ENCODE measurements at regions not wholly inside any gene's neighbourhood (a gene's known extent, or its start where the extent isn't known, plus 50 kb on each side); places are given as distances from the start of the nearest gene placed in this dataset.
A peak's percentile ranks its signal among the peaks of the same experiment; 100 is the strongest.

DNA sequence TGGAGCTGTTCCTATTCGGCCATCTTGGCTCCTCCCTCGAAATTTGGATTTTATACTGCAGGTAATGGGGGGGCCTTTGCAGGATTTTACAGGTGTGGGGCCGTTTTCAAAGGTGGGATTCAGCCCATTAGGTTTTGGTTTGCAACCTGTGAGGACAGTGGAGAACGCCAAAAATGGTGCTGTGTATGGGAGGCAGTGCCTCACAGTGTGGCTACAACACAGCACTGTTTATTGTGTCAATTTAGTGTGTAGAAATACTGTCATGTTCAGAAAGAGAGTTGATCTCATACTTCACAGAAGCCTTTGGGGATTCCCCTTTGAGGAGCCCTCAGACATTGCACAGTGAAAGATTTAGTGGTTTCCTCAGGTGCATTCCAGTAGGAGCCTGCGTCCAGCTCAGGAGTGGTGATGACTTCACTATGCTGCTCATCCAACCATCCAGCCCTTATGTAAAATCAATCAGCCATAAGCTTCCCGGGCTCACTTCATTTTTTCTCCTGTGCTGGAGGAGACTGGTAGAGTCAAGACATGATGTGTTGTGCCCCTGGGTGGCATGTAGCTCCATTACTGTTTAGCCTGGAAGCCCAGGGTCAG, 92.7 kb upstream of the PRMT8 start:
- no peak for DNase-seq (ENCODE audit: low spot score, unreplicated experiment)
- Mint-ChIP-seq H3K4me3 (ENCODE audit: low read depth) (peak overlapping the region; percentile 70), H3K27me3 (no peaks in the 10 kb centered on the region), H3K27ac (peak overlapping the region; percentile 88), H3K9me3 (ENCODE audit: low read depth) (peaks cover 40% of the 10 kb centered on the region), H3K36me3 (ENCODE audit: insufficient read depth) (peaks cover 3% of the 10 kb centered on the region), H3K4me1 (ENCODE audit: low read depth) (no peaks in the 10 kb centered on the region)
- TF ChIP-seq, protein P1, sequence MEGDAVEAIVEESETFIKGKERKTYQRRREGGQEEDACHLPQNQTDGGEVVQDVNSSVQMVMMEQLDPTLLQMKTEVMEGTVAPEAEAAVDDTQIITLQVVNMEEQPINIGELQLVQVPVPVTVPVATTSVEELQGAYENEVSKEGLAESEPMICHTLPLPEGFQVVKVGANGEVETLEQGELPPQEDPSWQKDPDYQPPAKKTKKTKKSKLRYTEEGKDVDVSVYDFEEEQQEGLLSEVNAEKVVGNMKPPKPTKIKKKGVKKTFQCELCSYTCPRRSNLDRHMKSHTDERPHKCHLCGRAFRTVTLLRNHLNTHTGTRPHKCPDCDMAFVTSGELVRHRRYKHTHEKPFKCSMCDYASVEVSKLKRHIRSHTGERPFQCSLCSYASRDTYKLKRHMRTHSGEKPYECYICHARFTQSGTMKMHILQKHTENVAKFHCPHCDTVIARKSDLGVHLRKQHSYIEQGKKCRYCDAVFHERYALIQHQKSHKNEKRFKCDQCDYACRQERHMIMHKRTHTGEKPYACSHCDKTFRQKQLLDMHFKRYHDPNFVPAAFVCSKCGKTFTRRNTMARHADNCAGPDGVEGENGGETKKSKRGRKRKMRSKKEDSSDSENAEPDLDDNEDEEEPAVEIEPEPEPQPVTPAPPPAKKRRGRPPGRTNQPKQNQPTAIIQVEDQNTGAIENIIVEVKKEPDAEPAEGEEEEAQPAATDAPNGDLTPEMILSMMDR (IDR thresholded peaks at IDR 0.05; ENCODE audit: unreplicated experiment): no peak

DNA sequence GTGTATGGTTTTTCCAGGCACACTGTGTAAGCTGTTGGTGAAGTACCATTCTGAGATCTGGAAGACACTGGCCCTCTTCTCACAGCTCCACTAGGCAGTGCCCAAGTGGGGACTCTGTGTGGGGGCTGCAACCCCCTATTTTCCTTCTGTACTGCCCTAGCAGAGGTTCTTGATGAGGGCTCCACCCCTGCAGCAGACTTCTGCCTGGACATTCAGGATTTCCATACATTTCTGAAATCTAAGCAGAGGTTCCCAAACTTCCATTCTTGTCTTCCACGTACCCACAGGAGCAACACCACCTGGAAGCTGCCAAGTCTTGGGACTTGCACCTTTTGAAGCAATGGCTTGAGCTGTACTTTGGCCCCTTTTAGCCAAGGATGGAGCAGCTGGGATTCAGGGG, 85.2 kb upstream of the PRMT8 start:
- H3K9me3 Mint-ChIP-seq (ENCODE audit: low read depth): peaks cover 59% of the 10 kb centered on the region
- peaks cover 2% of the 10 kb centered on the region for H3K27me3 Mint-ChIP-seq
- H3K27ac Mint-ChIP-seq: no peak overlapping the region
- H3K4me3 Mint-ChIP-seq (ENCODE audit: low read depth): no peak overlapping the region
- no peak for DNase-seq (ENCODE audit: low spot score, unreplicated experiment)
- TF ChIP-seq, protein P1 (IDR thresholded peaks at IDR 0.05; ENCODE audit: unreplicated experiment): no peak
- H3K36me3 Mint-ChIP-seq (ENCODE audit: insufficient read depth): peaks cover 3% of the 10 kb centered on the region
- H3K4me1 Mint-ChIP-seq (ENCODE audit: low read depth): no peaks in the 10 kb centered on the region

DNA sequence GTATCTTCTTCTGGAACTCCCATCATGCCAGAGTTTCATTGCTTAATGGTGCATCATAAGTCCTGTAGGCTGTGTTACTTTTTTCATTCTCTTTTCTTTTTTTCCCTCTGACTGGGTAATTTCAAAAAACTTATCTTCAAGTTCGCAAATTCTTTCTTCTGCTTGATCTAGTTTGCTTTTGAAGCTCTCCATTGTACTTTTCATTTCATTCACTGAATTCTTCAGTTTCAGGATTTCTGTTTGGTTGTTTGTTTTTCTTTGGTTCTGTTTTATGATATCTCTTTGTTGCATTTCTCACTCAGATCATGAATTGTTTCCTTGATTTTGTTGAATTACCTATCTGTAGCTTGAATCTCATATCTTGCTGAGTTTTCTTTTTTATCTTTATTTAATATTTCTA, 83.3 kb upstream of the PRMT8 start:
- no peak for DNase-seq (ENCODE audit: low spot score, unreplicated experiment)
- Mint-ChIP-seq H3K27me3 (peaks cover 2% of the 10 kb centered on the region), H3K9me3 (ENCODE audit: low read depth) (peaks cover 45% of the 10 kb centered on the region), H3K27ac (no peak overlapping the region), H3K36me3 (ENCODE audit: insufficient read depth) (peaks cover 3% of the 10 kb centered on the region), H3K4me1 (ENCODE audit: low read depth) (no peaks in the 10 kb centered on the region), H3K4me3 (ENCODE audit: low read depth) (no peak overlapping the region)
- TF ChIP-seq, protein P1 (IDR thresholded peaks at IDR 0.05; ENCODE audit: unreplicated experiment): no peak

DNA sequence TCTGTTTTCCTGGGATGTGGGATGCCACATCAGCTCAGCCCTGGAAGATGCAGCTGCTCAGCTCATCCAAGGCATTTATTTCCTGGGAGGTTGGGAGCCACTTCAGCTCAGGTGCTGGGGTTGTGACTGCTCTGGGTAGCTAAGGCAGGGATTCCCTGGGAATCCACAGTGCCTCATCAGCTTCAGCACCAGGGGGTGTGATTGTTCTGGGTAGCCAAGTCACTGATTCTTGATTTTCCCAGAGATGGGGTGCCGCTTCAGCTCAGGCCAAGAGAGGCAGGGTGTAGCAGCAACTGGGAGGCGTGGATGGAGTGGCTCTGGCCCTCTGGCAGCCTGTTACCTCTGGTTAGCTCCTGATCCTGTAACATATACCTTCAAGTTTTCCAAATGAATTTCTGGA, 81.3 kb upstream of the PRMT8 start:
- no peak overlapping the region for H3K27ac Mint-ChIP-seq
- H3K36me3 Mint-ChIP-seq (ENCODE audit: insufficient read depth): peaks cover 3% of the 10 kb centered on the region
- peaks cover 5% of the 10 kb centered on the region for H3K27me3 Mint-ChIP-seq
- peaks cover 38% of the 10 kb centered on the region for H3K9me3 Mint-ChIP-seq (ENCODE audit: low read depth)
- TF ChIP-seq, protein P1 (IDR thresholded peaks at IDR 0.05; ENCODE audit: unreplicated experiment): no peak
- DNase-seq (ENCODE audit: low spot score, unreplicated experiment): no peak
- H3K4me3 Mint-ChIP-seq (ENCODE audit: low read depth): no peak overlapping the region
- no peaks in the 10 kb centered on the region for H3K4me1 Mint-ChIP-seq (ENCODE audit: low read depth)

DNA sequence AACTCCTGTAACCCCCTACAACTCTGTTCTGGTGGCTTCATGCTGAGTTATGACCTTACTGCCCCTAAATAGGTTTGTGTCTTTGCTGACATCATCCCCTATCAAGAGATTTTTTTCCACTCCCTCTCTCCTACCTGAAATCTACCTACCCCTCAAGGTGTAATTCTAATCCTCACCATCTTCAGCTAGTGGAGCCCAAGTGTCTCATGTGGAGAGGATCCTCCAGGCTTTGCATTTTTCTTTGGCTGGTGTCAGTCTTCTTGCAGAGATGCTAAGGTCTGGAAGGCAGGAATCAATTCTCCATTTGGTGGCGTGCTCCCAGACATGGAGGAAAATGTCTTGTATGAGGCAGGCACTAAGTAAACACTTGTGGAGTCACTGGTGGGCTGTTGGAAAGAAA, 74.8 kb upstream of the PRMT8 start:
- no peaks in the 10 kb centered on the region for H3K36me3 Mint-ChIP-seq (ENCODE audit: insufficient read depth)
- H3K4me3 Mint-ChIP-seq (ENCODE audit: low read depth): no peak overlapping the region
- H3K27me3 Mint-ChIP-seq: peaks cover 23% of the 10 kb centered on the region
- H3K4me1 Mint-ChIP-seq (ENCODE audit: low read depth): no peaks in the 10 kb centered on the region
- no peak overlapping the region for H3K27ac Mint-ChIP-seq
- TF ChIP-seq, protein P1 (IDR thresholded peaks at IDR 0.05; ENCODE audit: unreplicated experiment): no peak
- no peak for DNase-seq (ENCODE audit: low spot score, unreplicated experiment)
- H3K9me3 Mint-ChIP-seq (ENCODE audit: low read depth): peaks cover 4% of the 10 kb centered on the region

All from progenitor cell of endocrine pancreas (in vitro differentiated cells).